Gastroesophageal sphincter (tissue), 3 donors: ENCODE measurements at regions not wholly inside any gene's neighbourhood (a gene's known extent, or its start where the extent isn't known, plus 50 kb on each side); places are given as distances from the start of the nearest gene placed in this dataset.

ENCODE experiments used
- CTCF ChIP-seq, 4 experiments: fragments of 200-600 bp in 2 of 4; fragments of 450-650 bp in 2 of 4; sonication (generic) in 1 of 4; IDR thresholded peaks; one replicate each; pipeline ENCODE4 v1.5.1; 2017 to 2019; ENCODE audit warnings: antibody characterized with exemption in 4 of 4, mild to moderate bottlenecking in 2 of 4, moderate library complexity in 2 of 4
- EP300 ChIP-seq: sonication (generic); formaldehyde crosslinking; IDR thresholded peaks from one replicate; pipeline ENCODE4 v1.6.1; 2017; ENCODE audit warnings: antibody characterized with exemption, mild to moderate bottlenecking
- POLR2A ChIP-seq, 2 donors: fragments of 450-650 bp; IDR thresholded peaks; one replicate each; pipeline ENCODE4 v1.6.1; 2017; ENCODE audit warnings: antibody characterized with exemption in 2 of 2, mild to moderate bottlenecking in 2 of 2, moderate library complexity in 1 of 2
- POLR2AphosphoS5 ChIP-seq: sonication (generic); formaldehyde crosslinking; IDR thresholded peaks from one replicate; pipeline ENCODE4 v1.6.1; 2017; ENCODE audit warnings: antibody characterized with exemption

- TF ChIP-seq CTCF (IDR thresholded peaks at IDR 0.05) (no peak), EP300 (no peak), POLR2AphosphoS5 (no peak), POLR2A (IDR thresholded peaks at IDR 0.05) (no peak)
These were observed 128.9 kb downstream of the BANF2 start for GRCh38 chr20:17828598-17829144.
